OCI-LY1 (cell line): ENCODE measurements at regions not wholly inside any gene's neighbourhood (a gene's known extent, or its start where the extent isn't known, plus 50 kb on each side); places are given as distances from the start of the nearest gene placed in this dataset.

Experiments used
- EZH2 ChIP-seq: fragments of 200-600 bp; sonication (generic), shearing (Covaris generic); IDR thresholded peaks from 2 replicates; pipeline ENCODE4 v1.8.0; 2017; ENCODE audit warnings: borderline replicate concordance, mixed run types, mild to moderate bottlenecking, antibody characterized with exemption, low read length, moderate library complexity, mixed read lengths
- TF ChIP-seq, protein P1 (sequence below): fragments of 200-600 bp; sonication (generic), shearing (Covaris generic); IDR thresholded peaks from 2 replicates; pipeline ENCODE4 v1.5.1; 2017; ENCODE audit warnings: mild to moderate bottlenecking, antibody characterized with exemption, low read length, moderate library complexity, mixed read lengths

DNA sequence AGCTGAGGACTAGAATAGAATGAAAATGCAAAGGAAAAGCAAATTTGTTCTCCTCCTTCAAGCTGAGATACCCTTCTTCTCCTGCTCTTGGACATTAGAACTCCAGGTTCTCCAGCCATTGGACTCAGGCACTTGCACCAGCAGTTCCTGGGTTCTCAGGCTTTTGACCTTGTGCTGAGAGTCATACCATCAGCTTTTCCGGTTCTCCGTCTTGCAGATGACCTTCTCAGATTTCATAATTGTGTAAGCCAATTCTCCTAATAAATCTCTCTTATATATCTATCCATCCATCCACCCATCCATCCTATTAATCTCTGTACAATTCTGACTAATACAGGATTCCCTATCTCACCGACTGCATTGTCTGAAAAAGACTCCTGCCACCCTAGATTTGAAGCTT lies 108.3 kb downstream of the AHR start:
- TF ChIP-seq, protein P1, sequence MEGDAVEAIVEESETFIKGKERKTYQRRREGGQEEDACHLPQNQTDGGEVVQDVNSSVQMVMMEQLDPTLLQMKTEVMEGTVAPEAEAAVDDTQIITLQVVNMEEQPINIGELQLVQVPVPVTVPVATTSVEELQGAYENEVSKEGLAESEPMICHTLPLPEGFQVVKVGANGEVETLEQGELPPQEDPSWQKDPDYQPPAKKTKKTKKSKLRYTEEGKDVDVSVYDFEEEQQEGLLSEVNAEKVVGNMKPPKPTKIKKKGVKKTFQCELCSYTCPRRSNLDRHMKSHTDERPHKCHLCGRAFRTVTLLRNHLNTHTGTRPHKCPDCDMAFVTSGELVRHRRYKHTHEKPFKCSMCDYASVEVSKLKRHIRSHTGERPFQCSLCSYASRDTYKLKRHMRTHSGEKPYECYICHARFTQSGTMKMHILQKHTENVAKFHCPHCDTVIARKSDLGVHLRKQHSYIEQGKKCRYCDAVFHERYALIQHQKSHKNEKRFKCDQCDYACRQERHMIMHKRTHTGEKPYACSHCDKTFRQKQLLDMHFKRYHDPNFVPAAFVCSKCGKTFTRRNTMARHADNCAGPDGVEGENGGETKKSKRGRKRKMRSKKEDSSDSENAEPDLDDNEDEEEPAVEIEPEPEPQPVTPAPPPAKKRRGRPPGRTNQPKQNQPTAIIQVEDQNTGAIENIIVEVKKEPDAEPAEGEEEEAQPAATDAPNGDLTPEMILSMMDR = no peak
- TF ChIP-seq EZH2 = no peak
